ENCODE measurements at regions not wholly inside any gene's neighbourhood (a gene's known extent, or its start where the extent isn't known, plus 50 kb on each side); places are given as distances from the start of the nearest gene placed in this dataset.

DNA sequence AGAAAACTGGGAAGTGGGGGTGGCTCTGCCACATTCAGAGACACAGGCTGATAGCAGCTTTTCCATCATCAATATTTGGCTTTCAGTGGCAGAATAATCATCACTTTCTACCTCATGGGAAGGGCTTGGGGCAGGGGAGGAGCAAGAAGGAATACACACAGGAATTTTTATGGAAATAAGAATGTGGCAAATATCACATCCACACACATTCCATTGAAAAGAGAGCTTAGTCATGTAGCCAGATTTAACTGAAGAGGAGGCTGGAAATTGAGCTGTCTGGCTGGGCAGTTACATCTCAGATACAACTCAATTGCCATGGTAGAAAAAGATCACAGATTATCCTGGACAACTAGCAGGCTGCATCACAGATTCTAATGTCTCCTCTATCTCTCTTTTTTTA lies 1474.0 kb upstream of the ACVR2A start (continued):
- TF ChIP-seq GLIS2 (tag by site-specific recombination; IDR thresholded peaks at IDR 0.05) (no peak), ZNF248 (tag by site-specific recombination; IDR thresholded peaks at IDR 0.05) (no peak), ZNF513 (tag by site-specific recombination; IDR thresholded peaks at IDR 0.05) (no peak), SP7 (tag by site-specific recombination; IDR thresholded peaks at IDR 0.05) (no peak), ZNF518A (tag by site-specific recombination; conservative IDR thresholded peaks at IDR 0.05; ENCODE audit: low read depth) (no peak)

- H3K9me3 ChIP-seq (ENCODE audit: control insufficient read depth, insufficient read depth, low read depth, low read length) = no peaks in the 10 kb centered on the region
- H3K27ac ChIP-seq (ENCODE audit: extremely low read depth, low read depth, low read length) = no peak overlapping the region
- POLR2A ChIA-PET = no interaction called here
- no peaks in the 10 kb centered on the region for H3K4me1 ChIP-seq (ENCODE audit: control insufficient read depth, insufficient read depth, low read length)
- no peak overlapping the region for H3K4me3 ChIP-seq (ENCODE audit: low read depth, low read length)
- CTCF ChIA-PET = no interaction called here
- no peaks in the 10 kb centered on the region for H3K36me3 ChIP-seq (ENCODE audit: control insufficient read depth in 2 of 2, insufficient read depth in 1 of 2, low read length in 2 of 2)
- TF ChIP-seq ZNF221 (tag by site-specific recombination; IDR thresholded peaks at IDR 0.05; ENCODE audit: borderline replicate concordance) (no peak), ZFP37 (tag by site-specific recombination; IDR thresholded peaks at IDR 0.05) (no peak), ZNF621 (tag by site-specific recombination; IDR thresholded peaks at IDR 0.05) (no peak), ZXDB (tag by site-specific recombination; IDR thresholded peaks at IDR 0.05) (no peak), YY2 (tag by site-specific recombination; IDR thresholded peaks at IDR 0.05) (no peak), ZNF488 (tag by site-specific recombination; IDR thresholded peaks at IDR 0.05) (no peak), MZF1 (tag by site-specific recombination; IDR thresholded peaks at IDR 0.05; ENCODE audit: borderline replicate concordance) (no peak), ZNF433 (tag by site-specific recombination; IDR thresholded peaks at IDR 0.05; ENCODE audit: low read depth) (no peak), ZNF777 (tag by site-specific recombination; IDR thresholded peaks at IDR 0.05; ENCODE audit: borderline replicate concordance) (no peak), EGR2 (tag by site-specific recombination; IDR thresholded peaks at IDR 0.05; ENCODE audit: low read depth) (no peak), YY1 (tag by site-specific recombination; IDR thresholded peaks at IDR 0.05) (no peak)
- TF ChIP-seq, protein P1, sequence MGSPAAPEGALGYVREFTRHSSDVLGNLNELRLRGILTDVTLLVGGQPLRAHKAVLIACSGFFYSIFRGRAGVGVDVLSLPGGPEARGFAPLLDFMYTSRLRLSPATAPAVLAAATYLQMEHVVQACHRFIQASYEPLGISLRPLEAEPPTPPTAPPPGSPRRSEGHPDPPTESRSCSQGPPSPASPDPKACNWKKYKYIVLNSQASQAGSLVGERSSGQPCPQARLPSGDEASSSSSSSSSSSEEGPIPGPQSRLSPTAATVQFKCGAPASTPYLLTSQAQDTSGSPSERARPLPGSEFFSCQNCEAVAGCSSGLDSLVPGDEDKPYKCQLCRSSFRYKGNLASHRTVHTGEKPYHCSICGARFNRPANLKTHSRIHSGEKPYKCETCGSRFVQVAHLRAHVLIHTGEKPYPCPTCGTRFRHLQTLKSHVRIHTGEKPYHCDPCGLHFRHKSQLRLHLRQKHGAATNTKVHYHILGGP (tag by site-specific recombination; IDR thresholded peaks at IDR 0.05) = no peak
These were observed 1478.6 kb upstream of the ACVR2A start for GRCh38 chr2:146366276-146366675.

All from HEK293 (cell line).